HEK293 (cell line): ENCODE measurements at regions not wholly inside any gene's neighbourhood (a gene's known extent, or its start where the extent isn't known, plus 50 kb on each side); places are given as distances from the start of the nearest gene placed in this dataset.

Source experiments
- CTCF ChIA-PET: fragments of 350-600 bp; formaldehyde crosslinking; extraction: SDS; loops from one replicate; lab custom pipeline; 2021; ENCODE audit warnings: antibody characterized with exemption; lab: Yijun Ruan, JAX
- POLR2A ChIA-PET: fragments of 300-600 bp; formaldehyde crosslinking; extraction: SDS; loops from one replicate; lab custom pipeline; 2020; ENCODE audit warnings: antibody characterized with exemption, inconsistent platforms; lab: Yijun Ruan, JAX
- H3K27ac ChIP-seq: fragments of 200-500 bp; sonication (Bioruptor generic); 2 replicates; pipeline ENCODE4 v1.5.1; 2014; ENCODE audit warnings: low read depth, low read length, control low read depth, inconsistent platforms; ENCODE audit errors: extremely low read depth
- H3K36me3 ChIP-seq, 2 experiments: fragments of 200-500 bp in 1 of 2; sonication (Bioruptor generic) in 1 of 2; 1 replicate in 1 of 2; 2 replicates in 1 of 2; pipeline ENCODE4 v1.5.1; 2014 to 2017; ENCODE audit warnings: inconsistent platforms in 2 of 2, low read length in 2 of 2; ENCODE audit not compliant: control insufficient read depth in 2 of 2, insufficient read depth in 1 of 2
- H3K4me1 ChIP-seq: fragments of 200-500 bp; sonication (Bioruptor generic); 2 replicates; pipeline ENCODE4 v1.5.1; 2014; ENCODE audit warnings: mild to moderate bottlenecking, low read length, inconsistent platforms; ENCODE audit not compliant: control insufficient read depth, insufficient read depth
- H3K4me3 ChIP-seq: 2 replicates; pipeline ENCODE4 v1.5.1; 2011; ENCODE audit warnings: low read depth, mild to moderate bottlenecking, control low read depth, low read length, moderate library complexity
- H3K9me3 ChIP-seq: fragments of 200-500 bp; sonication (Bioruptor generic); 2 replicates; pipeline ENCODE4 v1.5.1; 2014; ENCODE audit warnings: low read depth, low read length, inconsistent platforms; ENCODE audit not compliant: control insufficient read depth, insufficient read depth
- BCL6B ChIP-seq: fragments of 450-650 bp; formaldehyde crosslinking; IDR thresholded peaks from 2 replicates; pipeline ENCODE4 v1.5.1; 2017; ENCODE audit warnings: missing biosample characterization, missing genetic modification characterization
- EGR2 ChIP-seq: fragments of 450-650 bp; formaldehyde crosslinking; IDR thresholded peaks from 2 replicates; pipeline ENCODE4 v1.5.1; 2016; ENCODE audit warnings: low read depth, missing biosample characterization, missing genetic modification characterization
- HOXD13 ChIP-seq: sonication (generic); formaldehyde crosslinking; IDR thresholded peaks from 2 replicates; pipeline ENCODE4 v1.8.0; 2022; ENCODE audit warnings: missing genetic modification reagents, borderline replicate concordance
- PRDM1 ChIP-seq: fragments of 450-650 bp; formaldehyde crosslinking; IDR thresholded peaks from 2 replicates; pipeline ENCODE4; 2016; ENCODE audit warnings: missing biosample characterization, missing genetic modification characterization
- WT1 ChIP-seq: fragments of 450-650 bp; formaldehyde crosslinking; IDR thresholded peaks from 2 replicates; pipeline ENCODE4 v1.5.1; 2016; ENCODE audit warnings: missing biosample characterization, missing genetic modification characterization
- ZBTB1 ChIP-seq: fragments of 450-650 bp; formaldehyde crosslinking; IDR thresholded peaks from 2 replicates; pipeline ENCODE4 v1.5.1; 2016; ENCODE audit warnings: missing biosample characterization, missing genetic modification characterization
- ZBTB26 ChIP-seq: fragments of 450-650 bp; formaldehyde crosslinking; optimal IDR thresholded peaks from 2 replicates; pipeline ENCODE3; 2016; ENCODE audit warnings: missing biosample characterization, mild to moderate bottlenecking, missing genetic modification characterization
- ZNF2 ChIP-seq: fragments of 450-650 bp; formaldehyde crosslinking; IDR thresholded peaks from 2 replicates; pipeline ENCODE4 v1.5.1; 2016; ENCODE audit warnings: missing biosample characterization, missing genetic modification characterization
- ZNF202 ChIP-seq: fragments of 450-650 bp; formaldehyde crosslinking; IDR thresholded peaks from 2 replicates; pipeline ENCODE4 v1.5.1; 2016; ENCODE audit warnings: missing biosample characterization, missing genetic modification characterization, borderline replicate concordance
- ZNF214 ChIP-seq: fragments of 450-650 bp; formaldehyde crosslinking; IDR thresholded peaks from 2 replicates; pipeline ENCODE4 v1.5.1; 2017; ENCODE audit warnings: missing biosample characterization, mild to moderate bottlenecking, missing genetic modification characterization, borderline replicate concordance
- ZNF473 ChIP-seq: fragments of 450-650 bp; formaldehyde crosslinking; IDR thresholded peaks from 2 replicates; pipeline ENCODE4 v1.5.1; 2017; ENCODE audit warnings: missing biosample characterization, missing genetic modification characterization
- ZNF561 ChIP-seq: fragments of 450-650 bp; IDR thresholded peaks from 2 replicates; pipeline ENCODE4 v1.5.1; 2018; ENCODE audit warnings: missing biosample characterization, missing genetic modification characterization, borderline replicate concordance
- ZNF580 ChIP-seq: fragments of 450-650 bp; formaldehyde crosslinking; IDR thresholded peaks from 2 replicates; pipeline ENCODE4 v1.5.1; 2016; ENCODE audit warnings: missing biosample characterization, missing genetic modification characterization
- ZNF76 ChIP-seq: fragments of 450-650 bp; formaldehyde crosslinking; IDR thresholded peaks from 2 replicates; pipeline ENCODE4; 2016; ENCODE audit warnings: low read depth, missing biosample characterization, missing genetic modification characterization, borderline replicate concordance
- TF ChIP-seq, protein P1 (sequence below): fragments of 450-650 bp; formaldehyde crosslinking; IDR thresholded peaks from 2 replicates; pipeline ENCODE4 v1.5.1; 2016; ENCODE audit warnings: missing biosample characterization, missing genetic modification characterization
- TF ChIP-seq, protein P2 (sequence below): fragments of 450-650 bp; formaldehyde crosslinking; IDR thresholded peaks from 2 replicates; pipeline ENCODE4 v1.5.1; 2016; ENCODE audit warnings: missing biosample characterization, missing genetic modification characterization

DNA sequence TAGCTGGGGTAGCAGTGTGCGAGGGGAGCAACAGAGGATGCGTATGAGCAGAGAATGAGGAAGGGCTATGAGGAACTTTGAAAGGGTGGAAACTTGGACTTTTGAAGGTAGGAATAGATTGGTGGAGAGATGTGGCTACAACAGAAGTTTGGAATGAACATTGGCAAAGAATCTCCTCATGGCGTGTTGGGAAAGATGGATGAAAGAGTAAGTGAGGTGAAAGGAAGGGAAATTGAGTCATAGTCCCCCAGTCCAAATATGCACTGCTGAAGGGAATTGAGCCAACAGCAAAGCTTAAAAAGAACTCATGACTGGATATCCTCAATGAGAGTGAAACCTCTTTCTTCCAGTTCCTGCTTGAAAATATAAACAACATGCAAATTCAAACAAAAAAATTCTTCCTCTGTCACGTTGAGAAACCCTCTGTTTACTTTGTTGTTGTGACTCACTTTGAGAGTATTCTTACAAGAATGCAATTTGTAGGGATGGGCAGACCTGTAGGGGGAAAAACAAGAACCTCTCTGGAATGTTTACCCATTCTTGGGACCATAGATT, 313.2 kb upstream of the KCNJ16 start:
- H3K4me3 ChIP-seq: no peak overlapping the region
- TF ChIP-seq PRDM1 (tag by site-specific recombination): peak; percentile 42; the same call in 1 of the 2 replicates
- TF ChIP-seq ZNF214 (tag by site-specific recombination): no peak
- ChIA-PET POLR2A (no interaction called here), CTCF (interaction anchor here (1.2 kb wide), 1 partner anchor 154 kb away, joined by 3 read pairs; no protein-coding TSS in a partner anchor)
- no peaks in the 10 kb centered on the region for H3K4me1 ChIP-seq
- H3K36me3 ChIP-seq: no peaks in the 10 kb centered on the region
- no peak overlapping the region for H3K27ac ChIP-seq
- H3K9me3 ChIP-seq: no peaks in the 10 kb centered on the region

GRCh38 chr17:69762359-69762758, 312.7 kb upstream of the KCNJ16 start:
- Histone ChIP-seq H3K4me1 (no peaks in the 10 kb centered on the region), H3K9me3 (no peaks in the 10 kb centered on the region), H3K27ac (no peak overlapping the region), H3K4me3 (no peak overlapping the region), H3K36me3 (no peaks in the 10 kb centered on the region)
- POLR2A ChIA-PET: no interaction called here
- no peak for TF ChIP-seq ZNF473
- no peak for TF ChIP-seq ZNF76 (tag by site-specific recombination)
- no peak for TF ChIP-seq ZNF202 (tag by site-specific recombination)
- TF ChIP-seq HOXD13: no peak
- TF ChIP-seq ZNF561 (tag by site-specific recombination): no peak
- TF ChIP-seq, protein P1, sequence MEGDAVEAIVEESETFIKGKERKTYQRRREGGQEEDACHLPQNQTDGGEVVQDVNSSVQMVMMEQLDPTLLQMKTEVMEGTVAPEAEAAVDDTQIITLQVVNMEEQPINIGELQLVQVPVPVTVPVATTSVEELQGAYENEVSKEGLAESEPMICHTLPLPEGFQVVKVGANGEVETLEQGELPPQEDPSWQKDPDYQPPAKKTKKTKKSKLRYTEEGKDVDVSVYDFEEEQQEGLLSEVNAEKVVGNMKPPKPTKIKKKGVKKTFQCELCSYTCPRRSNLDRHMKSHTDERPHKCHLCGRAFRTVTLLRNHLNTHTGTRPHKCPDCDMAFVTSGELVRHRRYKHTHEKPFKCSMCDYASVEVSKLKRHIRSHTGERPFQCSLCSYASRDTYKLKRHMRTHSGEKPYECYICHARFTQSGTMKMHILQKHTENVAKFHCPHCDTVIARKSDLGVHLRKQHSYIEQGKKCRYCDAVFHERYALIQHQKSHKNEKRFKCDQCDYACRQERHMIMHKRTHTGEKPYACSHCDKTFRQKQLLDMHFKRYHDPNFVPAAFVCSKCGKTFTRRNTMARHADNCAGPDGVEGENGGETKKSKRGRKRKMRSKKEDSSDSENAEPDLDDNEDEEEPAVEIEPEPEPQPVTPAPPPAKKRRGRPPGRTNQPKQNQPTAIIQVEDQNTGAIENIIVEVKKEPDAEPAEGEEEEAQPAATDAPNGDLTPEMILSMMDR (tag by site-specific recombination): no peak
- no peak for TF ChIP-seq ZBTB26 (tag by site-specific recombination)
- TF ChIP-seq, protein P2, sequence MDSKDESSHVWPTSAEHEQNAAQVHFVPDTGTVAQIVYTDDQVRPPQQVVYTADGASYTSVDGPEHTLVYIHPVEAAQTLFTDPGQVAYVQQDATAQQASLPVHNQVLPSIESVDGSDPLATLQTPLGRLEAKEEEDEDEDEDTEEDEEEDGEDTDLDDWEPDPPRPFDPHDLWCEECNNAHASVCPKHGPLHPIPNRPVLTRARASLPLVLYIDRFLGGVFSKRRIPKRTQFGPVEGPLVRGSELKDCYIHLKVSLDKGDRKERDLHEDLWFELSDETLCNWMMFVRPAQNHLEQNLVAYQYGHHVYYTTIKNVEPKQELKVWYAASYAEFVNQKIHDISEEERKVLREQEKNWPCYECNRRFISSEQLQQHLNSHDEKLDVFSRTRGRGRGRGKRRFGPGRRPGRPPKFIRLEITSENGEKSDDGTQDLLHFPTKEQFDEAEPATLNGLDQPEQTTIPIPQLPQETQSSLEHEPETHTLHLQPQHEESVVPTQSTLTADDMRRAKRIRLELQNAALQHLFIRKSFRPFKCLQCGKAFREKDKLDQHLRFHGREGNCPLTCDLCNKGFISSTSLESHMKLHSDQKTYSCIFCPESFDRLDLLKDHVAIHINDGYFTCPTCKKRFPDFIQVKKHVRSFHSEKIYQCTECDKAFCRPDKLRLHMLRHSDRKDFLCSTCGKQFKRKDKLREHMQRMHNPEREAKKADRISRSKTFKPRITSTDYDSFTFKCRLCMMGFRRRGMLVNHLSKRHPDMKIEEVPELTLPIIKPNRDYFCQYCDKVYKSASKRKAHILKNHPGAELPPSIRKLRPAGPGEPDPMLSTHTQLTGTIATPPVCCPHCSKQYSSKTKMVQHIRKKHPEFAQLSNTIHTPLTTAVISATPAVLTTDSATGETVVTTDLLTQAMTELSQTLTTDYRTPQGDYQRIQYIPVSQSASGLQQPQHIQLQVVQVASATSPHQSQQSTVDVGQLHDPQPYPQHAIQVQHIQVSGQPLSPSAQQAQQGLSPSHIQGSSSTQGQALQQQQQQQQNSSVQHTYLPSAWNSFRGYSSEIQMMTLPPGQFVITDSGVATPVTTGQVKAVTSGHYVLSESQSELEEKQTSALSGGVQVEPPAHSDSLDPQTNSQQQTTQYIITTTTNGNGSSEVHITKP: no peak
- no peak for TF ChIP-seq ZNF2 (tag by site-specific recombination)
- TF ChIP-seq ZNF580: no peak
- no peak for TF ChIP-seq EGR2
- TF ChIP-seq WT1: no peak
- TF ChIP-seq BCL6B: no peak
- TF ChIP-seq ZBTB1: no peak
- CTCF ChIA-PET: interaction anchor here (0.6 to 1.2 kb wide), 3 partner anchors 155 to 1135 kb away, joined by 3 read pairs; no protein-coding TSS in a partner anchor
